ENCODE measurements at regions not wholly inside any gene's neighbourhood (a gene's known extent, or its start where the extent isn't known, plus 50 kb on each side); places are given as distances from the start of the nearest gene placed in this dataset.

DNA sequence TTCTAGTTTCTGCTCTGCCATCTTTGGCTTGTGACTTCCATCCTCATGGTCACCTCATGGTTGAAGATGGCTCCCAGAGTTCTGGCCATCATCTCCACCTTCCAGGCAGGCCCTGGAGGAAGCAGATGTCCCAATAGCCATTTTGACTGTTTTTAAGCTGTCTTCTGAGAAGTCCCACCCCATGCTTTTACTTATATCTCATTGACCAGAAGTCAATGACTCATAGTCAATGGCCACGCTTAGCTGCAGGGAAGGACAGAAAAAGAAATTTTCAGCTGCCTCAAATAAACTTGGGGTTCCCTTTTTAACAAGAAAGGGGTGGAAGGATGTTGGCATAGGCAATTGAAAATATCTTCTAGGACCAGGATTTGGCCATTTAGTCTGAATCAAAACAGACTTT lies 168.1 kb downstream of the AACS start:
- intact Hi-C loops (cut with DNase I; ENCODE audit: low total_unique reads): no loop called here
- DNase-seq: no peak
- TF ChIP-seq EP300 (IDR thresholded peaks at IDR 0.05) (no peak), POLR2AphosphoS5 (IDR thresholded peaks at IDR 0.05) (no peak), POLR2A (IDR thresholded peaks at IDR 0.05) (no peak), CTCF (IDR thresholded peaks at IDR 0.05) (no peak)
- Histone ChIP-seq H3K4me3 (no peak overlapping the region), H3K27me3 (peaks cover 0 to 14% (median 0%) of the 10 kb centered on the region in 3 donors), H3K9me3 (no peaks in the 10 kb centered on the region), H3K4me1 (no peaks in the 10 kb centered on the region), H3K36me3 (no peaks in the 10 kb centered on the region), H3K27ac (no peak overlapping the region)
- WGBS, 5 donors: 81 to 97% (median 83%) methylated on average over 1 of the region's 1 CpG

DNA sequence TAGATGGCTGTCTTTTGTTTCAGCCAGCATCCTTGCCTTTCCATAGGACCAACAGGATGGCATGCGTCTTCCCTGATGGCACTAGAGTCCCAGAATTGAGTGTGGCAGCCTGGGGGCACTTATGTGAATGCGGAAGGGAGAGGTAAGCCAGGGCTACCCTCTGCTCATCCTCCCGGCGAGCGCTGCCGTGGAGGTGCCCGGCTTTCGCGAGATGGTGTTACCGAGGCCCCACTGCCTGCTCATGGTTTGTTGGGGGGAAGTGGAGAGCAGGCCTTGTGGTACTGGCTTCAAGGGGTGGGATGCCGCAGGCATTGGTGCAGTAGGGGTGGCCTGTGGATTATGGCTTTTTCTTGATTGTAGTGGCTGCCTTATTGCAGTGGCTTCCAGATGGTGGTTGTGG lies 174.3 kb downstream of the AACS start:
- Histone ChIP-seq H3K4me3 (no peak overlapping the region), H3K4me1 (no peaks in the 10 kb centered on the region), H3K36me3 (no peaks in the 10 kb centered on the region), H3K27me3 (peaks cover 0 to 28% (median 5%) of the 10 kb centered on the region in 3 donors), H3K27ac (no peak overlapping the region), H3K9me3 (peaks cover 0 to 4% (median 0%) of the 10 kb centered on the region in 4 donors)
- no peak for DNase-seq
- TF ChIP-seq CTCF (IDR thresholded peaks at IDR 0.05) (no peak), POLR2AphosphoS5 (IDR thresholded peaks at IDR 0.05) (no peak), POLR2A (IDR thresholded peaks at IDR 0.05) (no peak), EP300 (IDR thresholded peaks at IDR 0.05) (no peak)
- 96 to 98% (median 98%) methylated on average over 11 of the region's 11 CpGs for WGBS, 5 donors
- intact Hi-C loops (cut with DNase I; ENCODE audit: low total_unique reads): no loop called here

DNA sequence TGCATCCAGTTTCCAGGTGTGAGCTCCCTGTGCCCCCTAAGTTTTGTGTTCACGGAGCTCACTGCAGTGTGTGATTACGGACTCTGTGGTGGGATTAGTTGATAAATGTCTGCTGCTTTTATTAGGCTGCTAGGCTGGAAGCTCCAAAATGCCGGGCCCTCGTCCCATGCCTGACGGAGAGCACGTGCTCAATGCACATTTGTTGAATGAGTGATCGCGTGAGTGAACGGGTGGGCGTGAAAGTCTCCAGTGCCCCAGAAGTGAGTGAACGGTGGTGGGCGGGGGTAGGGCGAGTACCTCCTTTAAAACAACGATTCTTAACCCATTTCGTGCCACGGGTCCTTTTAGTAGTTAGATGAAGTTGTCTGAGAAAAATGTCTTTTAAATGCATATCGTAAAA lies 175.5 kb downstream of the AACS start:
- DNase-seq: no peak

DNA sequence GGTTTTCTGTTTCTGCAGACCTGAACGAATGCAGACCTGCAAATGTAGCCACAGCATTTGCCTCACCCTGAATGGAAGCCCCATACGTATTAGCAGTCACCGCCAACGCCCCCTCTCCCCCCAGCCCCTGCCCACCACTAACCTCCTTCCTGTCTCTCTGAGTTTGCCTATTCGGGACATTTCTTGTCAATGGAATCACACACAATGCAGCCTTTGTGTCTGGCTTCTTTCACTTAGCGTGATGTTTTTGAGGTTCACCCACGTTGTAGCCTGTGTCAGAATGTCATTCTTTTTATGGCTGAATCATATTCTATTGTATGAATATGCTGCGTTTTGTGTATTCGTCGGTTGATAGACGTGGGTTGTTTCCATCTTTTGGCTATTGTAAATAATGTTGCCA lies 178.6 kb downstream of the AACS start:
- peaks cover 0 to 4% (median 0%) of the 10 kb centered on the region in 4 donors for H3K9me3 ChIP-seq
- H3K27ac ChIP-seq: no peak overlapping the region
- DNase-seq: no peak
- WGBS, 5 donors: 71 to 76% (median 73%) methylated on average over 11 of the region's 11 CpGs
- no peak for TF ChIP-seq POLR2AphosphoS5 (IDR thresholded peaks at IDR 0.05)
- no peak for TF ChIP-seq CTCF (IDR thresholded peaks at IDR 0.05)
- TF ChIP-seq EP300 (IDR thresholded peaks at IDR 0.05): no peak
- TF ChIP-seq POLR2A (IDR thresholded peaks at IDR 0.05): no peak
- no peaks in the 10 kb centered on the region for H3K36me3 ChIP-seq
- peaks cover 0 to 51% (median 17%) of the 10 kb centered on the region in 3 donors for H3K27me3 ChIP-seq
- peaks cover 0 to 5% (median 0%) of the 10 kb centered on the region in 4 donors for H3K4me1 ChIP-seq
- no peak overlapping the region for H3K4me3 ChIP-seq
- intact Hi-C loops (cut with DNase I; ENCODE audit: low total_unique reads): no loop called here

More for the DNA sequence above, 175.5 kb downstream of the AACS start:
- Histone ChIP-seq H3K36me3 (no peaks in the 10 kb centered on the region), H3K27me3 (peaks cover 0 to 39% (median 13%) of the 10 kb centered on the region in 3 donors), H3K4me1 (no peaks in the 10 kb centered on the region), H3K9me3 (peaks cover 0 to 4% (median 0%) of the 10 kb centered on the region in 4 donors), H3K4me3 (no peak overlapping the region), H3K27ac (no peak overlapping the region)
- TF ChIP-seq EP300 (IDR thresholded peaks at IDR 0.05) (no peak), POLR2AphosphoS5 (IDR thresholded peaks at IDR 0.05) (no peak), CTCF (IDR thresholded peaks at IDR 0.05) (no peak), POLR2A (IDR thresholded peaks at IDR 0.05) (no peak)
- WGBS, 5 donors: 58 to 65% (median 58%) methylated on average over 17 of the region's 17 CpGs
- intact Hi-C loops (cut with DNase I; ENCODE audit: low total_unique reads): no loop called here

Data from stomach (tissue), 8 donors.